ENCODE measurements at regions not wholly inside any gene's neighbourhood (a gene's known extent, or its start where the extent isn't known, plus 50 kb on each side); places are given as distances from the start of the nearest gene placed in this dataset.

DNA sequence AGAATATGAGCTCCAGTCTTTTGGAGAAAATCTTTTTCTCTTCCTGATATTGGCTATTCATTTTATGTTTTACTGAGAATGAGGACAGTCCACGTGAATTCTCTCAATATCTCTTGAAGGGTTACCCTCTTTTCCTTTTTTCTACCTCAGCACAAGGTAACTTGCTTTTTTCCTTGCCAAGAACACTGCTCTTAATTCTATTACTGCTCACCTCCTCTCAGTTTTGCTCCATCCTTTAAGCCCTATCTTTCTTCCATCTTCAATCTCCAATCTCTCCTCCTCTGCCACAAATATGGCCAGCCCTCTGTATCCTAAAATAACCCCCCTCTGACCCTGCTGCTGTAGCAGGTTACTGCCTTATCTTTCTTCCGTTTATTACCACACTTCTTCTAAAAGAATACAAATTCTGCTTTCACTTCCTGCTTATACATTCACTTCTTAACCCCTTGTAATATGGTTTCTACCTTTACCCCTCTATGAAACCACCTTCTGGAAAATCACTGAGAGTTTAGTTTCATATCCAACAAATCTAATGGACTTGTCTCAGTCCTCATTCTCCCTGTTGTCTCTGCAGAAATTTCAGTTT lies 89.0 kb downstream of the NFKBIZ start:
- H3K4me1 ChIP-seq = peaks cover 28% of the 10 kb centered on the region
- 45% methylated on average over 2 of the region's 2 CpGs for WGBS

DNA sequence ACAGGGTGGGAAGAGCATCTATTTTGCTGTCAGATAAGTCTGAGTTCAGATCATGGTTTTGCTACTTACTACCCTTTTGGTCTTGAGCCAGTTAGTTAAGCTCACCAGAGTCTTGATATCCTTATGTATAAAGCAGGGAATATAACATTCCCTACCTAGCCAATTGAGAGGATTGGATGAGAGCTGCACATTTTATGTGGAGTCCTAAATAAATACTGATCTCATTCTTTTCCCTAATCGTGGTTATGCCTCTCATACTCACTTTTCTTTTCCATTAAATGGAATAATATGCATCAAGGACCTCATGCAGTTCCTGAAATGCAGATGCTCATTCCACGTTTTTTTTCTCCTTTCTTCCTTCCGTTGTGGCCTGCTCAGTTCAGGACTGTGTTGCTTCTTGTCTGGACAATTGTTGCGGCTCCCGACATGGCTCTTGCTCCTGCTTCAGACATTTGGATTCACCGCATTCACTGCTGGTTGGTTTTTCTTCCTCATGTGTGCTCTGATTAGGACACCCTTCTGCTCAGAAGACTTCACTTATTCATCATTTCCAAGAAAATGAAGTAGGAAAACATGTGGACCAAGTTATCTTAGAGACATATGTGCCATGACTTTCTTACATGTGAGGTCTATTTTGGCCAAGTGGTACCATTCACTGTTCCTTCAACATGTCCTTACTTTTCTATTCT lies 90.2 kb downstream of the NFKBIZ start:
- H3K9me3 ChIP-seq = no peaks in the 10 kb centered on the region
- TF ChIP-seq POLR2AphosphoS5 (IDR thresholded peaks at IDR 0.05) = no peak
- no peak for TF ChIP-seq EP300 (IDR thresholded peaks at IDR 0.05)
- TF ChIP-seq, protein P1, sequence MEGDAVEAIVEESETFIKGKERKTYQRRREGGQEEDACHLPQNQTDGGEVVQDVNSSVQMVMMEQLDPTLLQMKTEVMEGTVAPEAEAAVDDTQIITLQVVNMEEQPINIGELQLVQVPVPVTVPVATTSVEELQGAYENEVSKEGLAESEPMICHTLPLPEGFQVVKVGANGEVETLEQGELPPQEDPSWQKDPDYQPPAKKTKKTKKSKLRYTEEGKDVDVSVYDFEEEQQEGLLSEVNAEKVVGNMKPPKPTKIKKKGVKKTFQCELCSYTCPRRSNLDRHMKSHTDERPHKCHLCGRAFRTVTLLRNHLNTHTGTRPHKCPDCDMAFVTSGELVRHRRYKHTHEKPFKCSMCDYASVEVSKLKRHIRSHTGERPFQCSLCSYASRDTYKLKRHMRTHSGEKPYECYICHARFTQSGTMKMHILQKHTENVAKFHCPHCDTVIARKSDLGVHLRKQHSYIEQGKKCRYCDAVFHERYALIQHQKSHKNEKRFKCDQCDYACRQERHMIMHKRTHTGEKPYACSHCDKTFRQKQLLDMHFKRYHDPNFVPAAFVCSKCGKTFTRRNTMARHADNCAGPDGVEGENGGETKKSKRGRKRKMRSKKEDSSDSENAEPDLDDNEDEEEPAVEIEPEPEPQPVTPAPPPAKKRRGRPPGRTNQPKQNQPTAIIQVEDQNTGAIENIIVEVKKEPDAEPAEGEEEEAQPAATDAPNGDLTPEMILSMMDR (IDR thresholded peaks at IDR 0.05) = no peak
- TF ChIP-seq POLR2A (IDR thresholded peaks at IDR 0.05) = no peak
- no peaks in the 10 kb centered on the region for H3K36me3 ChIP-seq
- no peak overlapping the region for H3K27ac ChIP-seq
- H3K27me3 ChIP-seq = no peaks in the 10 kb centered on the region
- no peak for DNase-seq (ENCODE audit: low spot score in 2 of 2)
- 90% methylated on average over 6 of the region's 6 CpGs for WGBS
- peaks cover 28% of the 10 kb centered on the region for H3K4me1 ChIP-seq
- no peak overlapping the region for H3K4me3 ChIP-seq

More for the DNA sequence above, 89.0 kb downstream of the NFKBIZ start:
- TF ChIP-seq POLR2A (IDR thresholded peaks at IDR 0.05) = no peak
- Histone ChIP-seq H3K36me3 (no peaks in the 10 kb centered on the region), H3K27ac (no peak overlapping the region), H3K4me3 (no peak overlapping the region), H3K9me3 (no peaks in the 10 kb centered on the region), H3K27me3 (no peaks in the 10 kb centered on the region)
- no peak for DNase-seq (ENCODE audit: low spot score in 2 of 2)

DNA sequence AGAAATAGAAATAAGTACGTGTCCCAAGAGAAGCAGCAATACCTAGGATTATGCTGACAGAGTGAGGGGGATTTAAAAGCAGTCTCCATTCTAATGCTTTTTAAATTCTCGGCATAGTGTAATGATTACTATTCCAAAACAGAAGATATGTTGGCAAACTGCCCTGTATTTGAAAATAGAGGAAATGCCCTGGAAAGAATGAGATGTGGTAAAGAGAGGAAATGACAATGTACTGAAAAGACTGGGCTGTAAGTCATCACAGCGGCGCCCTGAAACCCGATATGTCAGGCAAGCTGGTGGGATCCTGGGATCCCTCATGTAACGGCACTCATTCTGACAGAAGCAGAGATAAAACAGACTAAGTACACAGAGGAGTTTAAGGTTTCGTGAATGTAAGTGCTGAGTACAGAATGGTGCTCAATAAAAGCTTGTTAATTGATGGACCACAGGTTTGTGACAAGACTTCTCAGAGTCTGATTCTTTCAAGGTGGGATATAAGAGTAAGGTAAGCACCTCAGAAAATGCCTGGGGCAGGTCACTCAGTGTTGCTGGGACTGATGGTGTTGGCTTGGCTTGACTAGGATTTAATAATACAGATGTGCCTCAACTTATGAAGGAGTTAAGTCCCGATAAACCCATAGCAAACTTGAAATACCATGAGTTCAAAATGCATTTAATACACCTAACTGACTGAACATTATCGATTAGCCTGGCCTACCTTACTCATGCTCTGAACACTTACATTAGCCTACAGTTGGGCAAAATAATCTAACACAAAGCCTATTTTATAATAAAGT lies 91.4 kb downstream of the NFKBIZ start:
- TF ChIP-seq, protein P1 (IDR thresholded peaks at IDR 0.05) = no peak
- TF ChIP-seq POLR2AphosphoS5 (IDR thresholded peaks at IDR 0.05) (no peak), EP300 (IDR thresholded peaks at IDR 0.05) (no peak), POLR2A (IDR thresholded peaks at IDR 0.05) (no peak)
- Histone ChIP-seq H3K27ac (no peak overlapping the region), H3K36me3 (no peaks in the 10 kb centered on the region), H3K27me3 (no peaks in the 10 kb centered on the region), H3K9me3 (no peaks in the 10 kb centered on the region), H3K4me3 (no peak overlapping the region), H3K4me1 (peaks cover 28% of the 10 kb centered on the region)
- WGBS = 58% methylated on average over 9 of the region's 9 CpGs
- no peak for DNase-seq (ENCODE audit: low spot score in 2 of 2)

DNA sequence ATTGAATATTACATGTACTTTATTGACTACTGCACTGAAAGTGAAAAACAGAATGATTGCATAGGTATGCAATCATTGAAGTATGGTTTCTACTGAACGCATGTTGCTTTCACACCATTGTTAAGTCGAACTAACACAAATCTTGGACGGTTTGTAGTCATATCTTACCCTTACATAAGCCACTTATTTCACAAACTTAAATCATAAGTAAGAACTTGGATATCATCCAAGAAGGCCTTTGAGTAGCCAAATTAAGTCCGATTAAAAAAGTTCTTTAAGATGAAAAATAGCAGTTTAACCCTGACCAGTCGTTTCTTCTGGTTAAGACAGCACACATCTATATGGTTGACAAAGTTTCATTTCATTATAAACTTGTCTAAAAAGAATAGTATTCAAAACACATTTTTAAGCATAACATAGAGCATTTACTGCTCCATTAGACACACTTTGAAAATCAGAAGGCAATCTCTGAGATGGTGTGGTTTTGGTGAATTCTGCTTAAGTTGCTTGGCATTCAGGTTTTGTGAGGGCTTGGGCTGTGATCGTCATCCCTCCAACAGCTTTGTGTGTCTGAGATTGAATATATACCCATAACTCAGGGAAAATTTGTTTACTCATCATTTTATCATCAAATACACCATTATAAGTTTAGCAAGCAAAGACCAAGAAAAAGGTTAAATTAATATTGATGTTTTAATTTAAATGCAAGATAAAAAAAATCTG lies 92.2 kb downstream of the NFKBIZ start:
- H3K27me3 ChIP-seq = no peaks in the 10 kb centered on the region
- no peak for DNase-seq (ENCODE audit: low spot score in 2 of 2)
- TF ChIP-seq POLR2AphosphoS5 (IDR thresholded peaks at IDR 0.05) (no peak), POLR2A (IDR thresholded peaks at IDR 0.05) (no peak), EP300 (IDR thresholded peaks at IDR 0.05) (no peak)
- TF ChIP-seq, protein P1 (IDR thresholded peaks at IDR 0.05) = no peak
- no peaks in the 10 kb centered on the region for H3K36me3 ChIP-seq
- H3K9me3 ChIP-seq = no peaks in the 10 kb centered on the region
- 81% methylated on average over 6 of the region's 6 CpGs for WGBS
- no peak overlapping the region for H3K4me3 ChIP-seq
- peaks cover 28% of the 10 kb centered on the region for H3K4me1 ChIP-seq
- H3K27ac ChIP-seq = no peak overlapping the region

DNA sequence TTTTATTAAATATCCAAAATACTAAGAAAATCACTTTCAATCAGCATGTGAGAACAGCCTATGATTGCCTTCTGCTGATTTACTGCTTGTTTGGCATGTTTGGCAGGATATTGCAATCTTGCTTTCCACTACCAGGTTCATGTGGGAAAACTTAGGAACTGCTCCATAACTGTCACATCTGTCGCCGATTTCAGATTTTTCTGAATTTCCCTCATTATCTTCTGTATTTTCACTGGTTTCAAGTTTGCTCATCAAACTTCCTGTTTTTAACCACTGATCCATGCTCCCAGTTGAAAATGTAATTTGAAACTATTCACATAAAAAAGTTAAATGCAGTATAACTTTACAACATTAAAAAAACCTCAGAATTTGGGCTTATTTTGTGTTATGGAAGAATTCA lies 93.0 kb downstream of the NFKBIZ start:
- 26% methylated on average over 2 of the region's 2 CpGs for WGBS
- Histone ChIP-seq H3K4me3 (no peak overlapping the region), H3K36me3 (no peaks in the 10 kb centered on the region), H3K27ac (no peak overlapping the region), H3K4me1 (peaks cover 28% of the 10 kb centered on the region), H3K9me3 (no peaks in the 10 kb centered on the region), H3K27me3 (no peaks in the 10 kb centered on the region)
- no peak for DNase-seq (ENCODE audit: low spot score in 2 of 2)
- TF ChIP-seq POLR2A (IDR thresholded peaks at IDR 0.05) = no peak
- no peak for TF ChIP-seq POLR2AphosphoS5 (IDR thresholded peaks at IDR 0.05)
- no peak for TF ChIP-seq EP300 (IDR thresholded peaks at IDR 0.05)
- TF ChIP-seq, protein P1 (IDR thresholded peaks at IDR 0.05) = no peak
